SK-N-SH (cell line): ENCODE measurements at regions not wholly inside any gene's neighbourhood (a gene's known extent, or its start where the extent isn't known, plus 50 kb on each side); places are given as distances from the start of the nearest gene placed in this dataset.

Source experiments
- CTCF ChIA-PET: fragments of 300-600, 350-600 bp; formaldehyde crosslinking; extraction: SDS; loops from one replicate; lab custom pipeline; 2021; lab: Yijun Ruan, JAX
- POLR2A ChIA-PET: fragments of 350-600 bp; sonication (Branson Sonifier 250); formaldehyde crosslinking; extraction: SDS; loops from one replicate; lab custom pipeline; 2020; ENCODE audit warnings: antibody characterized with exemption, inconsistent platforms; lab: Yijun Ruan, JAX
- DNase-seq: peaks from one replicate; pipeline ENCODE4 v3.0.0; 2012
- H2AFZ ChIP-seq: fragments of 200-600 bp; sonication (generic); 2 replicates; pipeline ENCODE4 v1.8.1; 2016; ENCODE audit warnings: antibody characterized with exemption, mild to moderate bottlenecking, low read depth
- H3F3A ChIP-seq: fragments of 200-600 bp; sonication (generic); replicated peaks from 2 replicates; pipeline ENCODE3; 2016; ENCODE audit warnings: antibody characterized with exemption, mild to moderate bottlenecking; ENCODE audit not compliant: insufficient read depth
- H3K27ac ChIP-seq, 2 experiments: fragments of 200-500 bp in 1 of 2; fragments of 200-600 bp in 1 of 2; sonication (Bioruptor generic) in 1 of 2; sonication (generic), shearing (Covaris generic) in 1 of 2; 2 replicates each; pipeline versions ENCODE4 v1.5.1 to v1.6.1; 2014 to 2016; ENCODE audit warnings: low read depth in 2 of 2, inconsistent platforms in 1 of 2, low read length in 1 of 2, mild to moderate bottlenecking in 1 of 2, mixed read lengths in 1 of 2
- H3K27me3 ChIP-seq: fragments of 200-600 bp; sonication (generic), shearing (Covaris generic); 2 replicates; pipeline ENCODE4 v1.6.1; 2016; ENCODE audit warnings: mixed run types; ENCODE audit not compliant: insufficient read depth
- H3K36me3 ChIP-seq, 2 experiments: fragments of 200-500 bp in 1 of 2; fragments of 200-600 bp in 1 of 2; sonication (Bioruptor generic) in 1 of 2; sonication (generic) in 1 of 2; replicated peaks in 1 of 2; 2 replicates each; pipeline versions ENCODE3 to v1.5.1; 2014 to 2016; ENCODE audit warnings: low read length in 1 of 2, mild to moderate bottlenecking in 1 of 2; ENCODE audit not compliant: insufficient read depth in 2 of 2, control insufficient read depth in 1 of 2
- H3K4me1 ChIP-seq, 2 experiments: fragments of 200-500 bp in 1 of 2; fragments of 200-600 bp in 1 of 2; sonication (Bioruptor generic) in 1 of 2; sonication (generic), shearing (Covaris generic) in 1 of 2; 2 replicates each; pipeline versions ENCODE4 v1.5.1 to v1.6.1; 2014 to 2016; ENCODE audit warnings: low read depth in 1 of 2, low read length in 1 of 2, mixed run types in 1 of 2; ENCODE audit not compliant: insufficient read depth in 2 of 2, control insufficient read depth in 1 of 2
- H3K4me2 ChIP-seq: fragments of 200-600 bp; sonication (generic), shearing (Covaris generic); 2 replicates; pipeline ENCODE4 v1.6.1; 2017; ENCODE audit warnings: mixed run types
- H3K4me3 ChIP-seq, 2 experiments: fragments of 200-500 bp in 1 of 2; fragments of 200-600 bp in 1 of 2; sonication (Bioruptor generic) in 1 of 2; sonication (generic), shearing (Covaris generic) in 1 of 2; 2 replicates each; pipeline versions ENCODE4 v1.5.1 to v1.8.1; 2014 to 2016; ENCODE audit warnings: low read depth in 2 of 2, inconsistent platforms in 1 of 2, low read length in 1 of 2, mild to moderate bottlenecking in 1 of 2, mixed read lengths in 1 of 2, moderate library complexity in 1 of 2
- H3K79me2 ChIP-seq: fragments of 200-600 bp; sonication (generic); 2 replicates; pipeline ENCODE4 v1.8.1; 2017; ENCODE audit warnings: mild to moderate bottlenecking; ENCODE audit not compliant: insufficient read depth
- H3K9ac ChIP-seq: fragments of 200-600 bp; sonication (generic); 2 replicates; pipeline ENCODE4 v1.6.1; 2017; ENCODE audit warnings: mixed run types
- H3K9me2 ChIP-seq: fragments of 200-600 bp; sonication (generic); 2 replicates; pipeline ENCODE4 v1.6.1; 2017; ENCODE audit warnings: mixed run types
- H3K9me3 ChIP-seq: fragments of 200-600 bp; sonication (generic); 2 replicates; pipeline ENCODE4 v1.6.1; 2017; ENCODE audit warnings: mixed run types, mild to moderate bottlenecking, moderate library complexity
- H4K20me1 ChIP-seq: fragments of 200-600 bp; sonication (generic); 2 replicates; pipeline ENCODE4 v1.6.1; 2017; ENCODE audit warnings: mild to moderate bottlenecking, mixed run types; ENCODE audit not compliant: insufficient read depth
- CHD2 ChIP-seq: fragments of 150-350 bp; IDR thresholded peaks from 2 replicates; pipeline ENCODE4 v1.6.1; 2018; ENCODE audit warnings: low read length; ENCODE audit not compliant: partially characterized antibody
- ELF1 ChIP-seq: IDR thresholded peaks from 2 replicates; pipeline ENCODE4 v1.4.0; 2012
- EP300 ChIP-seq, 2 experiments: IDR thresholded peaks; 2 replicates each; pipeline versions ENCODE4 v1.4.0 to v1.6.1; 2012; ENCODE audit warnings: borderline replicate concordance in 1 of 2, low read depth in 1 of 2, low read length in 1 of 2
- EZH2phosphoT487 ChIP-seq: fragments of 200-600 bp; sonication (generic); IDR thresholded peaks from 2 replicates; pipeline ENCODE4 v1.6.1; 2017; ENCODE audit warnings: low read depth, mixed run types, mild to moderate bottlenecking, antibody characterized with exemption, moderate library complexity, borderline replicate concordance
- FOXJ3 ChIP-seq: sonication (generic); formaldehyde crosslinking; IDR thresholded peaks from 2 replicates; pipeline ENCODE4 v1.5.1; 2020; ENCODE audit warnings: mild to moderate bottlenecking, missing genetic modification reagents
- FOXM1 ChIP-seq: IDR thresholded peaks from 2 replicates; pipeline ENCODE4 v1.4.0; 2012; ENCODE audit warnings: low read depth, mild to moderate bottlenecking
- GATA2 ChIP-seq: sonication (generic); formaldehyde crosslinking; IDR thresholded peaks from 2 replicates; pipeline ENCODE4 v1.5.0; 2020; ENCODE audit warnings: mild to moderate bottlenecking, missing genetic modification reagents
- IRF3 ChIP-seq: fragments of 150-350 bp; IDR thresholded peaks from 2 replicates; pipeline ENCODE4 v1.6.1; 2016; ENCODE audit warnings: mild to moderate bottlenecking, low read depth, low read length
- MEF2A ChIP-seq: IDR thresholded peaks from 2 replicates; pipeline ENCODE4 v1.4.0; 2012; ENCODE audit warnings: low read depth, borderline replicate concordance
- MXI1 ChIP-seq: IDR thresholded peaks from 2 replicates; pipeline ENCODE4 v1.6.1; 2012; ENCODE audit warnings: mild to moderate bottlenecking, low read depth, low read length, improper control_type of control experiment
- NFIC ChIP-seq: IDR thresholded peaks from 2 replicates; pipeline ENCODE4 v1.4.0; 2012; ENCODE audit warnings: borderline replicate concordance
- RAD21 ChIP-seq: IDR thresholded peaks from 2 replicates; pipeline ENCODE4 v1.6.1; 2012; ENCODE audit warnings: mild to moderate bottlenecking, low read length
- RCOR1 ChIP-seq: fragments of 150-350 bp; IDR thresholded peaks from 2 replicates; pipeline ENCODE4 v1.6.1; 2017; ENCODE audit warnings: antibody characterized with exemption, low read length
- RFX5 ChIP-seq: IDR thresholded peaks from 2 replicates; pipeline ENCODE4 v1.6.1; 2012; ENCODE audit warnings: mild to moderate bottlenecking, improper control_type of control experiment, low read length
- RXRA ChIP-seq: IDR thresholded peaks from 2 replicates; pipeline ENCODE4 v1.4.0; 2012; ENCODE audit warnings: low read depth, mild to moderate bottlenecking, borderline replicate concordance
- SIN3A ChIP-seq: IDR thresholded peaks from 2 replicates; pipeline ENCODE4 v1.6.1; 2012; ENCODE audit warnings: low read depth, mild to moderate bottlenecking, low read length, moderate library complexity, borderline replicate concordance
- SMC3 ChIP-seq: IDR thresholded peaks from 2 replicates; pipeline ENCODE4 v1.6.1; 2012; ENCODE audit warnings: low read depth, low read length, improper control_type of control experiment
- TEAD4 ChIP-seq: IDR thresholded peaks from 2 replicates; pipeline ENCODE4 v1.4.0; 2012; ENCODE audit warnings: mild to moderate bottlenecking, borderline replicate concordance; ENCODE audit not compliant: insufficient read depth
- USF1 ChIP-seq: IDR thresholded peaks from 2 replicates; pipeline ENCODE4 v1.4.0; 2012; ENCODE audit warnings: low read depth, borderline replicate concordance
- USF2 ChIP-seq: fragments of 150-350 bp; IDR thresholded peaks from 2 replicates; pipeline ENCODE4 v1.6.1; 2017; ENCODE audit warnings: antibody characterized with exemption, low read length, low read depth, borderline replicate concordance
- YY1 ChIP-seq: IDR thresholded peaks from 2 replicates; pipeline ENCODE4 v1.4.0; 2012; ENCODE audit warnings: low read depth, mild to moderate bottlenecking
- WGBS: methylation state at CpG from one replicate; pipeline ENCODE4 v1.1.6; 2017; ENCODE audit warnings: low lambda C conversion rate; 5-methylcytosine and 5-hydroxymethylcytosine counted together
- TF ChIP-seq, protein P1 (sequence below): IDR thresholded peaks from 2 replicates; pipeline ENCODE4; 2012
- TF ChIP-seq, protein P2 (sequence below): IDR thresholded peaks from 2 replicates; pipeline ENCODE4 v1.4.0; 2012; ENCODE audit warnings: low read depth

DNA sequence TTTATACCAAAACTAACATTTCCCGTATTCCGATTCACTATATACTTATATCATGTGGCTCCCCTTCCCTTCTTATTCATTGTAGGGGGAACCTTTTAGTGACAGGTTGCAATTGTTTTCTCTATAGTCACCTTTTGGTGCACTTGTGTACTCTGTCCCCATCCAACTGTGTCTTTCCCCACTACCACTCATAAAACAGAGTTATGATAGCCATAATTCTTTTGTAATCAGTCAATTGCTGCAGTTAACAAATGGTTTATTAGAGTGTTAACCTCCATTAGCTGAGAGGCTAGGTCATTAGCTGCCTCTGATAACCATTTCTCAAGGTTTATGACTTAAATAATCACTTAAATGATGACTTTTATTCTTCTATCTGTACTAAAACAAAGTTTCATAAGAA, 338.1 kb upstream of the SEL1L start:
- WGBS: 56% methylated on average over 2 of the region's 2 CpGs
- Histone ChIP-seq H3K9ac (no peak overlapping the region), H3K4me2 (no peak overlapping the region), H3K9me3 (no peaks in the 10 kb centered on the region), H3K27ac (no peak overlapping the region), H3K4me3 (no peak overlapping the region), H3F3A (no peaks in the 10 kb centered on the region), H4K20me1 (no peaks in the 10 kb centered on the region), H3K27me3 (no peaks in the 10 kb centered on the region), H2AFZ (no peak overlapping the region), H3K36me3 (no peaks in the 10 kb centered on the region), H3K4me1 (no peaks in the 10 kb centered on the region), H3K79me2 (no peaks in the 10 kb centered on the region), H3K9me2 (no peaks in the 10 kb centered on the region)
- DNase-seq: no peak
- POLR2A ChIA-PET: no interaction called here
- CTCF ChIA-PET: no interaction called here
- no peak for TF ChIP-seq EZH2phosphoT487
- no peak for TF ChIP-seq EP300 (IDR thresholded peaks at IDR 0.05; ENCODE audit: borderline replicate concordance in 1 of 2, low read depth in 1 of 2, low read length in 1 of 2)
- no peak for TF ChIP-seq FOXM1
- TF ChIP-seq RFX5: no peak
- TF ChIP-seq, protein P1, sequence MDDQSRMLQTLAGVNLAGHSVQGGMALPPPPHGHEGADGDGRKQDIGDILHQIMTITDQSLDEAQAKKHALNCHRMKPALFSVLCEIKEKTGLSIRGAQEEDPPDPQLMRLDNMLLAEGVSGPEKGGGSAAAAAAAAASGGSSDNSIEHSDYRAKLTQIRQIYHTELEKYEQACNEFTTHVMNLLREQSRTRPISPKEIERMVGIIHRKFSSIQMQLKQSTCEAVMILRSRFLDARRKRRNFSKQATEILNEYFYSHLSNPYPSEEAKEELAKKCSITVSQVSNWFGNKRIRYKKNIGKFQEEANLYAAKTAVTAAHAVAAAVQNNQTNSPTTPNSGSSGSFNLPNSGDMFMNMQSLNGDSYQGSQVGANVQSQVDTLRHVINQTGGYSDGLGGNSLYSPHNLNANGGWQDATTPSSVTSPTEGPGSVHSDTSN: no peak
- TF ChIP-seq MXI1: no peak
- no peak for TF ChIP-seq TEAD4
- no peak for TF ChIP-seq NFIC
- TF ChIP-seq ELF1: no peak
- TF ChIP-seq, protein P2, sequence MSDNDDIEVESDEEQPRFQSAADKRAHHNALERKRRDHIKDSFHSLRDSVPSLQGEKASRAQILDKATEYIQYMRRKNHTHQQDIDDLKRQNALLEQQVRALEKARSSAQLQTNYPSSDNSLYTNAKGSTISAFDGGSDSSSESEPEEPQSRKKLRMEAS: no peak
- no peak for TF ChIP-seq IRF3
- TF ChIP-seq, all 33 proteins: peak for 0

- POLR2A ChIA-PET: no interaction called here
- Histone ChIP-seq H4K20me1 (no peaks in the 10 kb centered on the region), H3K27ac (no peak overlapping the region), H2AFZ (no peak overlapping the region), H3K9ac (no peak overlapping the region), H3K79me2 (no peaks in the 10 kb centered on the region), H3F3A (no peaks in the 10 kb centered on the region), H3K9me3 (no peaks in the 10 kb centered on the region), H3K27me3 (no peaks in the 10 kb centered on the region), H3K4me2 (no peak overlapping the region), H3K9me2 (no peaks in the 10 kb centered on the region), H3K4me1 (no peaks in the 10 kb centered on the region), H3K36me3 (no peaks in the 10 kb centered on the region), H3K4me3 (no peak overlapping the region)
- 0% methylated on average over 1 of the region's 1 CpG for WGBS
- TF ChIP-seq FOXJ3: no peak
- TF ChIP-seq SMC3: no peak
- no peak for TF ChIP-seq GATA2
- no peak for TF ChIP-seq YY1
- TF ChIP-seq CHD2: no peak
- no peak for TF ChIP-seq RXRA
- TF ChIP-seq USF2: no peak
- no peak for TF ChIP-seq RAD21
- no peak for TF ChIP-seq SIN3A
- no peak for TF ChIP-seq RFX5
- no peak for TF ChIP-seq MEF2A
- no peak for TF ChIP-seq RCOR1
- no peak for TF ChIP-seq EZH2phosphoT487
- no peak for TF ChIP-seq TEAD4
- no peak for TF ChIP-seq EP300 (IDR thresholded peaks at IDR 0.05; ENCODE audit: borderline replicate concordance in 1 of 2, low read depth in 1 of 2, low read length in 1 of 2)
- no peak for TF ChIP-seq USF1
- DNase-seq: no peak
- CTCF ChIA-PET: no interaction called here
Measured at GRCh38 chr14:81884382-81884781, 350.7 kb upstream of the SEL1L start.
